ENCODE measurements at regions not wholly inside any gene's neighbourhood (a gene's known extent, or its start where the extent isn't known, plus 50 kb on each side); places are given as distances from the start of the nearest gene placed in this dataset.
A peak's percentile ranks its signal among the peaks of the same experiment; 100 is the strongest.

GRCh38 chr3:72698154-72698917 is 149.9 kb downstream of the SHQ1 start:
- no peak for DNase-seq (ENCODE audit: low read depth in 3 of 3, low spot score in 1 of 3)

- DNase-seq (ENCODE audit: low read depth in 3 of 3, low spot score in 1 of 3): no peak
These were observed 150.5 kb downstream of the SHQ1 start for GRCh38 chr3:72697717-72698116.

GRCh38 chr3:72696815-72697214 is 151.4 kb downstream of the SHQ1 start:
- no peak for DNase-seq (ENCODE audit: low read depth in 3 of 3, low spot score in 1 of 3)

- no peak for DNase-seq (ENCODE audit: low read depth in 3 of 3, low spot score in 1 of 3)
These were observed 153.8 kb downstream of the SHQ1 start for GRCh38 chr3:72694398-72694797.

DNA sequence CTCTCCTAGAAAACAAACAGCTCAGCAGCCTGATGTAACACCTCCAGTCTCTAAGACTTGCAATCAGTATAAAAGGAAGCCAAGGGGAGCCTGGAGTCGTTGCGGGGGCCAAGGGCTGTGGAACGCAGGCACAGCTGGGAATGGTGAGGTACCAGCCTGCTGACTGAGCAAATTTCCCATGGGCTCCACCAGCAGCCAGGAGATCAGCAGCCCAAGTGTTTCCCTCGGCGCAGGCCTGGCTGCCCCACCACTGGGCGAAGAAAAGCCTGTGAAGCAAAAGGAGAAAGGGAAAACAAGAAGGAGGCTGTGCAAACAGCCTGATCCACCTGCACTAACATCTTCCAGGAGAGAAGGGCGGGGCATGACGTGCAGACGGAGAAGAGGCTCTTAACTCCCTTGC is 155.3 kb downstream of the SHQ1 start:
- no peak for DNase-seq (ENCODE audit: low read depth in 3 of 3, low spot score in 1 of 3)

DNA sequence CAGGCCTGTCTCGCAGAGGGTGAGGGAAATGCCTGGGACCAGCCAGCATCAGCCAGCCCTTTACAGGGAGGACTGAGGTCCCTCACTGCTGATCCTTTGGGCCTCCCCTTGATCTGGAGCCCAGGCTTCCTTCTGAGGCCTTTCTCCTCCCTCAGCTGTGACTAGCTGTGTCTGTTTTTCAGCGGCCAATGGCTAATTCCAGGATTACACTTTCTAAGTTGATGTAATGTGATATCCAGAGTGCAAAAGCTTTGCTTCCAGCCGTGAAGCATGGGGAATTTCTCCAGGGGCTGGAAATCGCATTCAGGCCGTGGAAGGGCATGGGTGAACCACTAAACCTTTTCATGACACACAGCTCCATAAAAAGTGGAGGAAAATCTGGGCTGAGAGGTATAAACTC is 157.6 kb downstream of the SHQ1 start:
- DNase-seq (ENCODE audit: low read depth in 3 of 3, low spot score in 1 of 3): no peak

GRCh38 chr3:72682936-72683452 is 165.3 kb downstream of the SHQ1 start:
- no peak for DNase-seq (ENCODE audit: low read depth in 3 of 3, low spot score in 1 of 3)

DNA sequence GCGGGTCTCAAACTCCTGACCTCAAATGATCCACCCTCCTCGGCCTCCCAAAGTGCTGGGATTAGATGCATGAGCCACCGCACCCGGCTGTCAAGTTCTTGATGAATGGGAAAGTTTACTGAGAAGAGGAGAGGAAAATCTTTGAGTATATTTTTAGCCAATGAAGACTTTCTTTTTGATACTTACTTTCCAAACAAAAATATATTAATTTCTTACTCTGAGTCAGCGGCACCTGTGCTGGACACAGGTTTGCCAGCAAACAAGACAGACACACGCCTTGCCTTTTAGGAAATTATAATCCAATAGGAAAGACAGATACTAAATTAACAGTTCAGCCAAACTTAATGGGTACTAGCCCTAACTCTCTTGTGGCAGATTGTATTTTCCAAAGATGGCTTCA is 166.6 kb downstream of the SHQ1 start:
- no peak for DNase-seq (ENCODE audit: low read depth in 3 of 3, low spot score in 1 of 3)

DNA sequence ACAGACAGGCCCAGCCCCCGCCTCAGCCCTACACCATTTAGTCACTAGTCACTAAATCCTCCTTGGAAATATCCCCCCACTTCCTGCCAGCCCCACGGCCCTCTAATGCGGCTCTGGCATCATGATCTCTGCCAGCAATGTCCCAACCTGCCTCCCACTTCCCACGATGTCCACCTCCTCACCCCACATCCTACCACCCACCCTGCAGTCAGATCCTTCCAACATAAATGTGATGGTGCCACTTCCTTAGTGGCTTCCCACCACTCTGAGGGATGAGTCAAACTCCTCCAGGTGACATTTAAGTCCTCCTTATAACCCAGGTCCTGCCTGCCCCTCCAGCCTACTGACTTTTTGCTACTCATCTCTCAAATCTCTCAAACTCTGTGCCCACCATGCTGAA is 167.5 kb downstream of the SHQ1 start:
- DNase-seq (ENCODE audit: low read depth in 3 of 3, low spot score in 1 of 3): no peak

GRCh38 chr3:72679540-72680198 is 168.6 kb downstream of the SHQ1 start:
- no peak for DNase-seq (ENCODE audit: low read depth in 3 of 3, low spot score in 1 of 3)

GRCh38 chr3:72678867-72679266 is 169.4 kb downstream of the SHQ1 start:
- DNase-seq (ENCODE audit: low read depth in 3 of 3, low spot score in 1 of 3): no peak

- DNase-seq (ENCODE audit: low read depth in 3 of 3, low spot score in 1 of 3): no peak
These were observed 169.9 kb downstream of the SHQ1 start for GRCh38 chr3:72678380-72678779.

GRCh38 chr3:72675243-72675642 is 173.0 kb downstream of the SHQ1 start:
- no peak for DNase-seq (ENCODE audit: low read depth in 3 of 3, low spot score in 1 of 3)

GRCh38 chr3:72673011-72673771 is 175.1 kb downstream of the SHQ1 start:
- DNase-seq (ENCODE audit: low read depth in 3 of 3, low spot score in 1 of 3): no peak

- no peak for DNase-seq (ENCODE audit: low read depth in 3 of 3, low spot score in 1 of 3)
These were observed 179.0 kb downstream of the SHQ1 start for GRCh38 chr3:72669224-72669623.

DNA sequence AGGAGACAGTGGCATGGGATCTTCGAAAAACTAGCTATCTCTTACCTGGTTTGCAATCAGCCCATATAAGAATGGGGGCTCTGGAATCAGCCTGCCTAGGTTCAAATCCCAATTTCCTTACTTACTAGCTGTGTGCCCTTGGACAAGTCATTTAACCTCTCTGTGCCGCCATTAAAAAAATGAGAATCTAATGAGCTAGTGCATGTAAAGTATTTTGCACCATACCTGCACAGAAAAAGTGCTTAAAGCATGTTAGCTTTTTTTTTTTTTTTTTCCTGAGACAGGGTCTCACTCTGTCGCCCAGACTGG is 181.8 kb downstream of the SHQ1 start:
- no peak for DNase-seq (ENCODE audit: low read depth in 3 of 3, low spot score in 1 of 3)

- DNase-seq (ENCODE audit: low read depth in 3 of 3, low spot score in 1 of 3): peak in 2 of 3 donors; percentile 15 to 35
These were observed 182.4 kb downstream of the SHQ1 start for GRCh38 chr3:72665701-72666446.

- DNase-seq (ENCODE audit: low read depth in 3 of 3, low spot score in 1 of 3): no peak
These were observed 183.1 kb downstream of the SHQ1 start for GRCh38 chr3:72665103-72665502.

DNA sequence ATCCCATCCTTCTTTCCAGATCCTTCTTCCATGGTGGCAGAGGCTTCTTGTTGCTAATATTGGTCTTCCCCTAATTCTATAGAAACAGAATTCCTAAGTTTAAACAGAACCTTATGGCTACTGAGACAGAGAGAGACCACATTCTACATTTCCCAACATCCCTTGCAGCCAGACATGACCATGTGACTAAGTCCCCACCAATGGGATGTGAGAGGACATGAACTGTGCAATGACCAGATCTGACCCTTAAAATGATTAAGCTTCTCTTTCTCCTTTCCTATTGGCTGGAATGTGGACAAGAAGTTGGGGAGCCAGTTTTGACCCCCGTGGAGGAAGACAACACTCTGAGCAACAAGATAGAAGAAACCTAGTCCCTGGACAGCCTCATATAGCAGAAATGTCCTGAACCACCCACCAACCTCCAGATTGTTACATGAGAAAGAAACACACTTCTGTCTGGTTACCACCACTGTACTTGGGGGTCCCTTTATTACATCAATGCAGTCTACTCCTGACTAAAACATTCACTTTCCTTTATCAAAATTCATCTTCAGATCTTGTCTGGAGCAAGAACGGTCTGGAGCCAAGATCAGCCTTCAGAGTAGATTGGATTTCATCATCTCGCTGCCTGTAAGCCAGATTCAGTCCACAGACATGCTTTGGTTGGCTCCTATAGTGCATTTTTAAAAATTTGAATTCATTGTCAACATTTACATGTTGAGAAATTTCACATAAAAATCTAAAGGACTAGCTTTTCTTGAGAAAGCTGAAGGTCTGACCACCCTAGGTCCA is 183.9 kb downstream of the SHQ1 start:
- no peak for DNase-seq (ENCODE audit: low read depth in 3 of 3, low spot score in 1 of 3)

DNA sequence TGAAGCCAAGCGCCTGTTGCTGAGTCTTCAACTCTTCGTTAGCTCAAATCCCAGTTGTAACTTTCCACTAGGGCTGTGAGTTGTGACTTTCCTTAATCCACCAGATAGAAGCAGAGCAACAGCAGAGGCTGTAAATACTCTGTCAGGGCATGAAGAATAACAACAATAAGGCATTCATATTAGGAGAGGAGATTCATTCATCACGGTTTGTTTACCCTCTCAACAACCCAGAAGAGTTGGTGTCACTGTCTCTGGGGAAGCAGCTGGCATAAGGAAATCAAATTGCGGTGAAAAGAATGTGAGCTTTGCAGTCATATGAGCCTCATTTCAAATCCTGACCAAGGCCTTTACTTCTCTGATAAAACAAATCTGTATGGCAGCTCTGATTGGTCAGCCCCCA is 184.8 kb downstream of the SHQ1 start:
- DNase-seq (ENCODE audit: low read depth in 3 of 3, low spot score in 1 of 3): no peak

DNA sequence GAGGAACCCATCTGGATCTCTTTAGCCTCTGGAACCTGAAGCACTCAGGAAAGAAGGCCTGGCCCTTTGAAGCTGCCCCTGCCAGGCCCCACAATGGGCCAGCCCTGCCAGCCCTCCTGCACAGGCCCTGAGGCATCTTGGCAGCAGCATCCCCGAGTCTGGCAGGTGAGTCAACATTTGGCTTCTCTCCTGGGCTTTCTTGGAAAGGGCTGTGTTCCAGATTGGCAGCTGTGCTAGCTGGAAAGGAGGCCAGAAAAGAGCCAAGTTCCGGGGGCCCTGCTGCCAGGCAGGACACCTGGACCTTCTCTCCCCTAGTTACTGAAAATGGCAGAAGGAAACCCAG is 187.2 kb downstream of the SHQ1 start:
- DNase-seq (ENCODE audit: low read depth in 3 of 3, low spot score in 1 of 3): no peak

Data from stimulated activated CD4-positive, alpha-beta T cell treated with anti-CD3 and anti-CD28 coated beads, TNF-alpha, amount 100 ng/mL, for 1 hour (primary cell).